ENCODE measurements at regions not wholly inside any gene's neighbourhood (a gene's known extent, or its start where the extent isn't known, plus 50 kb on each side); places are given as distances from the start of the nearest gene placed in this dataset.

- TF ChIP-seq CTCF (IDR thresholded peaks at IDR 0.05) (no peak), POLR2AphosphoS5 (IDR thresholded peaks at IDR 0.05) (no peak), POLR2A (IDR thresholded peaks at IDR 0.05; ENCODE audit: low read depth) (no peak), EP300 (IDR thresholded peaks at IDR 0.05) (no peak)
Measured at GRCh38 chr5:158380661-158381060, 521.7 kb upstream of the CLINT1 start.

Data from esophagus muscularis mucosa (tissue), 4 donors.